HepG2 (cell line): ENCODE measurements at regions not wholly inside any gene's neighbourhood (a gene's known extent, or its start where the extent isn't known, plus 50 kb on each side); places are given as distances from the start of the nearest gene placed in this dataset.

ENCODE experiments used
- ATAC-seq: fragments of 200-7000 bp; cut with Tn5 transposase; 3 replicates; pipeline ENCODE4 v1.9.1; 2020; ENCODE audit warnings: mild to moderate bottlenecking, moderate library complexity
- BruUV-seq: library from RNA; stranded (reverse); fragments of 400-500 nt; replicated peaks from 2 replicates; lab custom pipeline; 2021; lab: Mats Ljungman, UMichigan
- CTCF ChIA-PET: fragments of 300-600 bp; formaldehyde crosslinking; extraction: SDS; loops from one replicate; lab custom pipeline; 2021; ENCODE audit warnings: low total read pairs, inconsistent platforms, low intra/inter-chr PET ratio; lab: Yijun Ruan, JAX
- POLR2A ChIA-PET: fragments of 350-600 bp; sonication (Branson Sonifier 250); formaldehyde crosslinking; loops from one replicate; lab custom pipeline; 2020; ENCODE audit warnings: antibody characterized with exemption, inconsistent platforms; lab: Yijun Ruan, JAX
- DNase-seq: peaks from one replicate; pipeline ENCODE4 v3.0.0-alpha.2; 2015; ENCODE audit warnings: low spot score
- FAIRE-seq: peaks from 3 replicates; lab custom pipeline; 2011; peaks lifted over from hg19 to GRCh38; lab: Jason Lieb, UNC
- H2AFZ ChIP-seq: one replicate; pipeline ENCODE4 v1.6.1; 2011; ENCODE audit warnings: low read length, inconsistent platforms
- H3K27ac ChIP-seq: fragments of 300-600 bp; 3 replicates; pipeline ENCODE4 v1.8.0; 2011; ENCODE audit warnings: mixed run types, mild to moderate bottlenecking, mixed read lengths, low read length, inconsistent platforms; ENCODE audit not compliant: insufficient read depth; ENCODE audit errors: extremely low read length
- H3K27me3 ChIP-seq, 2 experiments: fragments of 200-600 bp in 1 of 2; 2 replicates in 1 of 2; 3 replicates in 1 of 2; pipeline versions ENCODE4 v1.6.0 to v1.8.0; 2011; ENCODE audit warnings: low read length in 2 of 2, mild to moderate bottlenecking in 2 of 2, moderate library complexity in 2 of 2, inconsistent platforms in 1 of 2; ENCODE audit not compliant: insufficient read depth in 2 of 2, control insufficient read depth in 1 of 2
- H3K36me3 ChIP-seq, 2 experiments: fragments of 200-600 bp in 1 of 2; replicated peaks in 1 of 2; 2 replicates in 1 of 2; 3 replicates in 1 of 2; pipeline versions ENCODE4 v1.5.1 to v1.8.0; 2011; ENCODE audit warnings: low read length in 2 of 2, inconsistent platforms in 1 of 2; ENCODE audit not compliant: insufficient read depth in 2 of 2, control insufficient read depth in 1 of 2
- H3K4me1 ChIP-seq: 2 replicates; pipeline ENCODE4 v1.5.1; 2012; ENCODE audit warnings: low read length, inconsistent platforms; ENCODE audit not compliant: insufficient read depth
- H3K4me2 ChIP-seq: 2 replicates; pipeline ENCODE4 v1.6.0; 2011; ENCODE audit warnings: low read depth, low read length, inconsistent platforms
- H3K4me3 ChIP-seq, 3 experiments: fragments of 200-600 bp in 1 of 3; sonication (generic), shearing (Covaris generic) in 1 of 3; replicated peaks in 1 of 3; 2 replicates each; pipeline ENCODE4 v1.5.1; 2011 to 2016; ENCODE audit warnings: low read length in 3 of 3, inconsistent platforms in 2 of 3, low read depth in 2 of 3, mild to moderate bottlenecking in 2 of 3, control low read depth in 1 of 3, mixed read lengths in 1 of 3; ENCODE audit not compliant: insufficient read depth in 1 of 3
- H3K79me2 ChIP-seq: one replicate; pipeline ENCODE4 v1.6.1; 2011; ENCODE audit warnings: low read length, inconsistent platforms; ENCODE audit not compliant: insufficient read depth
- H3K9ac ChIP-seq: 2 replicates; pipeline ENCODE4 v1.6.0; 2011; ENCODE audit warnings: mild to moderate bottlenecking, low read depth, low read length, inconsistent platforms; ENCODE audit not compliant: insufficient read depth
- H3K9me3 ChIP-seq: 2 replicates; pipeline ENCODE4 v1.5.1; 2012; ENCODE audit warnings: mild to moderate bottlenecking, low read length
- H4K20me1 ChIP-seq: 2 replicates; pipeline ENCODE4 v1.6.0; 2011; ENCODE audit warnings: inconsistent platforms, mild to moderate bottlenecking, low read length, moderate library complexity; ENCODE audit not compliant: insufficient read depth
- BCLAF1 ChIP-seq: fragments of 450-650 bp; IDR thresholded peaks from 2 replicates; pipeline ENCODE4 v1.6.1; 2017; ENCODE audit warnings: mild to moderate bottlenecking
- HDAC6 ChIP-seq: fragments of 200-600 bp; sonication (generic); IDR thresholded peaks from 2 replicates; pipeline ENCODE4 v1.7.0; 2017; ENCODE audit warnings: mild to moderate bottlenecking, antibody characterized with exemption, low read length, low read depth
- MLLT10 ChIP-seq: sonication (generic); formaldehyde crosslinking; IDR thresholded peaks from 2 replicates; pipeline ENCODE4 v1.4.0; 2020; ENCODE audit warnings: missing genetic modification reagents
- NFIB ChIP-seq: sonication (generic); formaldehyde crosslinking; IDR thresholded peaks from 2 replicates; pipeline ENCODE4 v1.9.0; 2021; ENCODE audit warnings: missing genetic modification reagents, mild to moderate bottlenecking, borderline replicate concordance
- PAX8 ChIP-seq: sonication (generic); formaldehyde crosslinking; IDR thresholded peaks from 2 replicates; pipeline ENCODE4 v1.8.0; 2022; ENCODE audit warnings: mild to moderate bottlenecking, missing genetic modification reagents, borderline replicate concordance
- POGZ ChIP-seq: sonication (generic); formaldehyde crosslinking; IDR thresholded peaks from 2 replicates; pipeline ENCODE4 v1.4.0; 2020; ENCODE audit warnings: mild to moderate bottlenecking, missing genetic modification reagents
- RARG ChIP-seq: sonication (generic); formaldehyde crosslinking; IDR thresholded peaks from 2 replicates; pipeline ENCODE4 v1.4.0; 2020; ENCODE audit warnings: low read depth, mild to moderate bottlenecking, missing genetic modification reagents
- SSRP1 ChIP-seq: IDR thresholded peaks from 2 replicates; pipeline ENCODE4 v1.6.1; 2016; ENCODE audit warnings: control low read depth
- ZBTB44 ChIP-seq: sonication (generic); formaldehyde crosslinking; IDR thresholded peaks from 2 replicates; pipeline ENCODE4 v1.4.0; 2020; ENCODE audit warnings: missing genetic modification reagents
- ZFP82 ChIP-seq: sonication (generic); formaldehyde crosslinking; IDR thresholded peaks from 2 replicates; pipeline ENCODE4 v1.5.1; 2020; ENCODE audit warnings: mild to moderate bottlenecking, missing genetic modification reagents, borderline replicate concordance
- ZFYVE20 ChIP-seq: sonication (generic); formaldehyde crosslinking; IDR thresholded peaks from 2 replicates; pipeline ENCODE4 v1.8.0; 2023; ENCODE audit warnings: low read depth, mild to moderate bottlenecking, moderate library complexity, missing genetic modification reagents, borderline replicate concordance
- ZKSCAN5 ChIP-seq: sonication (generic); formaldehyde crosslinking; IDR thresholded peaks from 2 replicates; pipeline ENCODE4 v1.5.1; 2020; ENCODE audit warnings: mild to moderate bottlenecking, missing genetic modification reagents
- ZNF329 ChIP-seq: sonication (generic); formaldehyde crosslinking; IDR thresholded peaks from 2 replicates; pipeline ENCODE4 v1.9.0; 2021; ENCODE audit warnings: low read depth, mild to moderate bottlenecking, missing genetic modification reagents
- ZNF547 ChIP-seq: sonication (generic); formaldehyde crosslinking; IDR thresholded peaks from 2 replicates; pipeline ENCODE4 v1.5.1; 2020; ENCODE audit warnings: mild to moderate bottlenecking, missing genetic modification reagents
- ZNF567 ChIP-seq: sonication (generic); formaldehyde crosslinking; IDR thresholded peaks from 2 replicates; pipeline ENCODE4 v1.8.1; 2023; ENCODE audit warnings: mild to moderate bottlenecking, missing genetic modification reagents, borderline replicate concordance
- ZNF574 ChIP-seq: sonication (generic); formaldehyde crosslinking; IDR thresholded peaks from 2 replicates; pipeline ENCODE4 v1.4.0; 2020; ENCODE audit warnings: missing genetic modification reagents
- ZNF749 ChIP-seq: sonication (generic); formaldehyde crosslinking; IDR thresholded peaks from 2 replicates; pipeline ENCODE4 v1.8.0; 2022; ENCODE audit warnings: mild to moderate bottlenecking, missing genetic modification reagents, moderate library complexity, borderline replicate concordance
- ZNF766 ChIP-seq: sonication (generic); formaldehyde crosslinking; IDR thresholded peaks from 2 replicates; pipeline ENCODE4 v1.5.0; 2020; ENCODE audit warnings: missing genetic modification reagents, borderline replicate concordance
- ZNF883 ChIP-seq: sonication (generic); formaldehyde crosslinking; IDR thresholded peaks from 2 replicates; pipeline ENCODE4 v1.5.1; 2020; ENCODE audit warnings: mild to moderate bottlenecking, missing genetic modification reagents; ENCODE audit errors: not compliant biosample characterization
- WGBS: methylation state at CpG from one replicate; pipeline ENCODE4 v1.1.6; 2017; ENCODE audit warnings: low lambda C conversion rate; 5-methylcytosine and 5-hydroxymethylcytosine counted together
- in situ Hi-C: cut with HindIII; loops from 2 replicates; pipeline ENCODE4 v1.10.0; 2017; ENCODE audit warnings: low pct_unique_long_range_greater_than_20kb; ENCODE audit not compliant: extremely low pct_ligation_motif_present
- intact Hi-C: fragments of 100-400 bp; cut with micrococcal nuclease; formaldehyde crosslinking; loops from one replicate; pipeline ENCODE4 v1.10.0; 2022; ENCODE audit not compliant: unreplicated experiment

GRCh38 chr11:29707924-29708323 is 308.9 kb downstream of the KCNA4 start:
- 0% methylated on average over 2 of the region's 2 CpGs for WGBS
- H4K20me1 ChIP-seq = no peaks in the 10 kb centered on the region
- H3K9me3 ChIP-seq = peaks cover 63% of the 10 kb centered on the region
- ChIA-PET POLR2A (no interaction called here), CTCF (no interaction called here)
- no peak for FAIRE-seq
- no peaks in the 10 kb centered on the region for H3K79me2 ChIP-seq
- intact Hi-C loops (no loop called here), in situ Hi-C loops (no loop called here)
- H3K9ac ChIP-seq = no peak overlapping the region
- H2AFZ ChIP-seq = no peak overlapping the region
- no TSS peak for BruUV-seq
- H3K4me3 ChIP-seq = no peak overlapping the region
- DNase-seq = no peak
- H3K4me1 ChIP-seq = no peaks in the 10 kb centered on the region
- no peak for ATAC-seq
- H3K36me3 ChIP-seq = no peaks in the 10 kb centered on the region
- H3K27me3 ChIP-seq = no peaks in the 10 kb centered on the region
- no peak overlapping the region for H3K4me2 ChIP-seq
- H3K27ac ChIP-seq = no peak overlapping the region
- no peak for TF ChIP-seq MLLT10 (CRISPR knock-in tag)
- TF ChIP-seq BCLAF1 = no peak
- no peak for TF ChIP-seq HDAC6
- no peak for TF ChIP-seq ZFP82 (CRISPR knock-in tag)
- no peak for TF ChIP-seq PAX8 (CRISPR knock-in tag)
- TF ChIP-seq ZNF329 (CRISPR knock-in tag) = no peak
- TF ChIP-seq RARG (CRISPR knock-in tag) = no peak
- TF ChIP-seq ZNF766 (CRISPR knock-in tag) = no peak
- no peak for TF ChIP-seq ZBTB44 (CRISPR knock-in tag)
- no peak for TF ChIP-seq SSRP1 (CRISPR knock-in tag)
- TF ChIP-seq ZNF547 (CRISPR knock-in tag) = no peak
- no peak for TF ChIP-seq ZNF567
- no peak for TF ChIP-seq ZNF749
- no peak for TF ChIP-seq ZKSCAN5 (CRISPR knock-in tag)
- TF ChIP-seq ZNF574 (CRISPR knock-in tag) = no peak
- TF ChIP-seq ZFYVE20 (CRISPR knock-in tag) = no peak
- no peak for TF ChIP-seq NFIB (CRISPR knock-in tag)
- TF ChIP-seq POGZ = no peak
- no peak for TF ChIP-seq ZNF883 (CRISPR knock-in tag)
